22Rv1 (cell line): ENCODE measurements at regions not wholly inside any gene's neighbourhood (a gene's known extent, or its start where the extent isn't known, plus 50 kb on each side); places are given as distances from the start of the nearest gene placed in this dataset.

ENCODE experiments used
- ZFX ChIP-seq: fragments of 450-650 bp; IDR thresholded peaks from 2 replicates; pipeline ENCODE4 v1.6.1; 2017; ENCODE audit warnings: antibody characterized with exemption, borderline replicate concordance
- TF ChIP-seq, protein P1 (sequence below): fragments of 450-650 bp; IDR thresholded peaks from 2 replicates; pipeline ENCODE4 v1.5.1; 2017; ENCODE audit warnings: mild to moderate bottlenecking

DNA sequence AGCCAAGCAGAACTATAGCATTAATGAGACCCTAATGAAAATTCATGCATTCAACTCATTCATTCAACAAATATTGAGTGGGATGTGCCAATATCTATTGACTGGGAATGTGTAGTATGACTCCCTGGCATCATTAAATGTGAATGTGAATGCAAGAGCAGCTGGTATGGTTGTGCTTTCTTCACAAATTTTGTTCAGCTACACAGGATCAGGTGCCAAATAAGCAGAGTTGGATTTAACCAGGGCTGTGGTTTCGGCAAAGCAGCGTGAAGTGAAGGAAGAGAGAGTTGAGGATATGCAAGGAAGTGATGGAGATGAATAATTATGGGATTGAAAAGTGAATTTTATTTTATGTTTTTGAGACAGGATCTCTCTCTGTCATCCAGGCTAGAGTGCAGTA lies 87.1 kb upstream of the HNF1B start:
- TF ChIP-seq, protein P1, sequence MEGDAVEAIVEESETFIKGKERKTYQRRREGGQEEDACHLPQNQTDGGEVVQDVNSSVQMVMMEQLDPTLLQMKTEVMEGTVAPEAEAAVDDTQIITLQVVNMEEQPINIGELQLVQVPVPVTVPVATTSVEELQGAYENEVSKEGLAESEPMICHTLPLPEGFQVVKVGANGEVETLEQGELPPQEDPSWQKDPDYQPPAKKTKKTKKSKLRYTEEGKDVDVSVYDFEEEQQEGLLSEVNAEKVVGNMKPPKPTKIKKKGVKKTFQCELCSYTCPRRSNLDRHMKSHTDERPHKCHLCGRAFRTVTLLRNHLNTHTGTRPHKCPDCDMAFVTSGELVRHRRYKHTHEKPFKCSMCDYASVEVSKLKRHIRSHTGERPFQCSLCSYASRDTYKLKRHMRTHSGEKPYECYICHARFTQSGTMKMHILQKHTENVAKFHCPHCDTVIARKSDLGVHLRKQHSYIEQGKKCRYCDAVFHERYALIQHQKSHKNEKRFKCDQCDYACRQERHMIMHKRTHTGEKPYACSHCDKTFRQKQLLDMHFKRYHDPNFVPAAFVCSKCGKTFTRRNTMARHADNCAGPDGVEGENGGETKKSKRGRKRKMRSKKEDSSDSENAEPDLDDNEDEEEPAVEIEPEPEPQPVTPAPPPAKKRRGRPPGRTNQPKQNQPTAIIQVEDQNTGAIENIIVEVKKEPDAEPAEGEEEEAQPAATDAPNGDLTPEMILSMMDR, result no peak
- TF ChIP-seq ZFX, result no peak
